Hepatocyte (in vitro differentiated cells): ENCODE measurements at regions not wholly inside any gene's neighbourhood (a gene's known extent, or its start where the extent isn't known, plus 50 kb on each side); places are given as distances from the start of the nearest gene placed in this dataset.

Experiments used
- DNase-seq: peaks from one replicate; pipeline ENCODE4 v3.0.0-alpha.2; 2016; ENCODE audit warnings: low spot score
- H2AFZ ChIP-seq: fragments of 200-600 bp; sonication (generic); 2 replicates; pipeline ENCODE4 v1.6.0; 2016; ENCODE audit warnings: antibody characterized with exemption, mild to moderate bottlenecking
- H3K27ac ChIP-seq: fragments of 200-600 bp; sonication (generic); 2 replicates; pipeline ENCODE4 v1.5.1; 2016; ENCODE audit warnings: mild to moderate bottlenecking
- H3K27me3 ChIP-seq: fragments of 200-600 bp; sonication (generic); 2 replicates; pipeline ENCODE4 v1.6.1; 2016
- H3K36me3 ChIP-seq: fragments of 200-600 bp; sonication (generic); replicated peaks from 2 replicates; pipeline ENCODE4 v1.5.1; 2016; ENCODE audit warnings: low read depth; ENCODE audit not compliant: insufficient read depth
- H3K4me1 ChIP-seq: fragments of 200-600 bp; sonication (generic); 2 replicates; pipeline ENCODE4 v1.5.1; 2016; ENCODE audit warnings: mild to moderate bottlenecking, moderate library complexity; ENCODE audit not compliant: insufficient read depth
- H3K4me2 ChIP-seq: fragments of 200-600 bp; sonication (generic); 2 replicates; pipeline ENCODE4 v1.6.0; 2016
- H3K4me3 ChIP-seq: fragments of 200-600 bp; sonication (generic); 2 replicates; pipeline ENCODE4 v1.5.1; 2016; ENCODE audit warnings: mild to moderate bottlenecking
- H3K79me2 ChIP-seq: fragments of 200-600 bp; sonication (generic); 2 replicates; pipeline ENCODE4 v1.6.0; 2017; ENCODE audit warnings: mild to moderate bottlenecking
- H3K9me2 ChIP-seq: fragments of 200-600 bp; sonication (generic); replicated peaks from 2 replicates; pipeline ENCODE4 v1.6.0; 2017; ENCODE audit warnings: mild to moderate bottlenecking; ENCODE audit not compliant: insufficient read depth
- H3K9me3 ChIP-seq: fragments of 200-600 bp; sonication (generic); 2 replicates; pipeline ENCODE4 v1.5.1; 2016; ENCODE audit warnings: low read depth, mild to moderate bottlenecking
- H4K20me1 ChIP-seq: fragments of 200-600 bp; sonication (generic); 2 replicates; pipeline ENCODE4 v1.6.0; 2016; ENCODE audit warnings: mild to moderate bottlenecking; ENCODE audit not compliant: insufficient read depth, poor library complexity, severe bottlenecking
- CTCF ChIP-seq: fragments of 200-600 bp; sonication (generic); IDR thresholded peaks from 2 replicates; pipeline ENCODE4 v1.5.1; 2016; ENCODE audit warnings: antibody characterized with exemption, mild to moderate bottlenecking; ENCODE audit not compliant: poor library complexity
- EZH2 ChIP-seq: fragments of 200-600 bp; sonication (generic); IDR thresholded peaks from 2 replicates; pipeline ENCODE4 v1.6.1; 2016; ENCODE audit warnings: antibody characterized with exemption, mild to moderate bottlenecking, borderline replicate concordance
- EZH2phosphoT487 ChIP-seq: fragments of 200-600 bp; sonication (generic); IDR thresholded peaks from one replicate; pipeline ENCODE4 v1.6.1; 2018; ENCODE audit warnings: antibody characterized with exemption, mild to moderate bottlenecking, low read depth, moderate library complexity; ENCODE audit not compliant: unreplicated experiment, severe bottlenecking
- whole genome bisulfite sequencing: methylation state at CpG from one replicate; pipeline ENCODE4 v1.1.6; 2016; ENCODE audit warnings: low lambda C conversion rate; ENCODE audit errors: missing lambda C conversion rate; 5-methylcytosine and 5-hydroxymethylcytosine counted together

DNA sequence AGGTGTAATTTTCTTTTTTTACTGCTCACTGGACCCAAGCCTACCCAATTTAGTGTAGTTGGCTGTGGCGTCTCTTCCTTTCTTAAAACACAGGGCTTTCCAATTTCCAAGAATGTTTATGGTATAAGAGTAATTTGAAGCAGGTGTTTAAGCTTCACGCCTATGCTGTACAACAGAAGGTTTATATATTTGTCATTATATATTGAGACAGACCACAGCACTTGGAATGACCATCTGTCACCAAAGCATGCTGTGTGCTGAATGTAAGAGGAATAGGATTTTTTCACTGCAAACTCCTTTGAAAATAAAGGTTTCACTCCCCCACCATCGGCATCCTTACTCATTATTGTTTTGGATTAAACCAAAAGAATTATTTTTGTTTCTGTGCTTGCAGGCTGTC, 325.7 kb downstream of the OTOL1 start:
- no peak for DNase-seq
- Histone ChIP-seq H3K36me3 (no peaks in the 10 kb centered on the region), H3K79me2 (no peaks in the 10 kb centered on the region), H3K4me2 (no peak overlapping the region), H3K27me3 (no peaks in the 10 kb centered on the region), H3K4me3 (no peak overlapping the region), H3K9me3 (no peaks in the 10 kb centered on the region), H2AFZ (no peak overlapping the region), H3K9me2 (no peaks in the 10 kb centered on the region), H3K27ac (no peak overlapping the region), H4K20me1 (no peaks in the 10 kb centered on the region), H3K4me1 (no peaks in the 10 kb centered on the region)
- WGBS, result 87% methylated on average over 3 of the region's 3 CpGs
- no peak for TF ChIP-seq EZH2phosphoT487
- no peak for TF ChIP-seq CTCF
- TF ChIP-seq EZH2, result no peak

DNA sequence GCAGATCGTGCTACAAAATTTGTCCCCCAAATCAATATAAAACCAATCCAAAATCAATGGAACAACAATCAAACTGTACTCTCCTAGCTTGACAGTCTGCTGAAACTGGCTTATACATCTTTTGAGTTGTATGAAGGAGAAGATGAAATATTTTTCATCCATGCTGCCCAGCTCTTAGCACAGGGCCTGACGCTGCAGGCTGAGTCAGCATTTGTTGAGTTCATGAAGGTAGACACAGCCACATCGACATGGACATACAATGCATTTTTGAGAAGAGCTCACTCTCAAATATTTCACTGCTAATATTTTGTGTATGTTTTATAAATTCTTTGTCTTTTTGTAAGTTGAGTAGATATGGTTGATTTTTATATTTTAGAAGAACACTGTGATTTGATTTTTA, 327.3 kb downstream of the OTOL1 start:
- no peaks in the 10 kb centered on the region for H4K20me1 ChIP-seq
- H3K27ac ChIP-seq, result no peak overlapping the region
- H3K4me1 ChIP-seq, result no peaks in the 10 kb centered on the region
- WGBS, result 96% methylated on average over 3 of the region's 3 CpGs
- H3K27me3 ChIP-seq, result no peaks in the 10 kb centered on the region
- no peaks in the 10 kb centered on the region for H3K79me2 ChIP-seq
- H3K9me2 ChIP-seq, result no peaks in the 10 kb centered on the region
- no peak overlapping the region for H3K4me2 ChIP-seq
- no peak for TF ChIP-seq CTCF
- no peak for TF ChIP-seq EZH2
- no peak for TF ChIP-seq EZH2phosphoT487
- H3K4me3 ChIP-seq, result no peak overlapping the region
- no peaks in the 10 kb centered on the region for H3K36me3 ChIP-seq
- H3K9me3 ChIP-seq, result no peaks in the 10 kb centered on the region
- DNase-seq, result no peak
- no peak overlapping the region for H2AFZ ChIP-seq

DNA sequence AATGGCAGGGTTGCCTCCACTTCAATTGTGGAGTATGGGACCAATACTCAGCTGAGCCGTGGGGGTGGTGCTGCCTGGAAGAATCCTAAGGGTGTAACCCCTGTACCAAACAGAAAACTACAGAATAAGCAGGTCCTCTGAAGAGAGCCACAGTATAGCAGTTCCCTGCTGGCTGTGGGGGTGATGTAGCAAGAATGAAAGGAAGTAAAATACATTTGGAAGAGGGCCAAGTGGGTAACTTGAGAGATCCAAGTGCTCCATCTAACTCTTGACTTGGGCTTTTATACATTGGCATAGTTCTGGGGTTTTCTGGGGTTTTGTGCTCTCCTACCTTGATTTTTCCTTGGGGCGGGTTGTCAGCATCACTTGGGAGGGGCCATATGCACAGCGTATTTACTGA, 341.4 kb downstream of the OTOL1 start:
- Histone ChIP-seq H3K27me3 (no peaks in the 10 kb centered on the region), H3K9me3 (no peaks in the 10 kb centered on the region), H3K9me2 (no peaks in the 10 kb centered on the region), H4K20me1 (no peaks in the 10 kb centered on the region), H3K36me3 (no peaks in the 10 kb centered on the region), H3K4me3 (no peak overlapping the region), H3K79me2 (no peaks in the 10 kb centered on the region), H2AFZ (no peak overlapping the region), H3K4me1 (no peaks in the 10 kb centered on the region), H3K27ac (no peak overlapping the region), H3K4me2 (no peak overlapping the region)
- no peak for DNase-seq
- TF ChIP-seq EZH2phosphoT487 (no peak), EZH2 (no peak), CTCF (no peak)
- 95% methylated on average over 3 of the region's 3 CpGs for WGBS

DNA sequence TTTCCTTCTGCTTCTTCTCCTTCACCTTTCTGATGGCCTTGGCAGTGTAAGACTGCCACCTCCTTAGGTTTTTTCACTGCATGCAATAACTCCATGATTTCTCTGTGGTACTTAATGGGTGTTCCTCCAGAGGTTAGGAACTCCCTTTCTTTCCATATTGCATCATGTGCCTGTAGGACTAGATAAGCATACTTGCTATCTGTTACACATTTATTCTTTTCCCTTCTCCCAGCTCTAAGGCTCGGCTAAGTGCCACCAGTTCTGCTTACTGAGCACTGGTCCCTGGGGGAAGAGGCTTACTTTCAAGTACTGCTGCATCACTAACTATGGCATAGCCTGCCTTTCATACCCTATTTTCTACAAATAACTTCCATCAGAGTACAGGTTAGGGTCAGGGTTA, 351.8 kb downstream of the OTOL1 start:
- 87% methylated on average over 1 of the region's 1 CpG for WGBS
- H3K27ac ChIP-seq, result no peak overlapping the region
- DNase-seq, result no peak
- H4K20me1 ChIP-seq, result no peaks in the 10 kb centered on the region
- TF ChIP-seq EZH2phosphoT487 (no peak), CTCF (no peak), EZH2 (no peak)
- no peaks in the 10 kb centered on the region for H3K36me3 ChIP-seq
- H3K79me2 ChIP-seq, result no peaks in the 10 kb centered on the region
- no peaks in the 10 kb centered on the region for H3K9me3 ChIP-seq
- no peak overlapping the region for H2AFZ ChIP-seq
- no peaks in the 10 kb centered on the region for H3K27me3 ChIP-seq
- no peaks in the 10 kb centered on the region for H3K9me2 ChIP-seq
- H3K4me3 ChIP-seq, result no peak overlapping the region
- H3K4me2 ChIP-seq, result no peak overlapping the region
- peaks cover 5% of the 10 kb centered on the region for H3K4me1 ChIP-seq
